SK-N-SH (cell line): ENCODE measurements at regions not wholly inside any gene's neighbourhood (a gene's known extent, or its start where the extent isn't known, plus 50 kb on each side); places are given as distances from the start of the nearest gene placed in this dataset.
"Not testable (repeated sequence)": the region's sequence is repeated elsewhere in the genome, so short reads cannot be mapped to it uniquely, and the experiment has no call there.

ENCODE experiments used
- CTCF ChIA-PET: fragments of 300-600, 350-600 bp; formaldehyde crosslinking; extraction: SDS; loops from one replicate; lab custom pipeline; 2021; lab: Yijun Ruan, JAX
- POLR2A ChIA-PET: fragments of 350-600 bp; sonication (Branson Sonifier 250); formaldehyde crosslinking; extraction: SDS; loops from one replicate; lab custom pipeline; 2020; ENCODE audit warnings: antibody characterized with exemption, inconsistent platforms; lab: Yijun Ruan, JAX
- DNase-seq: peaks from one replicate; pipeline ENCODE4 v3.0.0; 2012
- H2AFZ ChIP-seq: fragments of 200-600 bp; sonication (generic); 2 replicates; pipeline ENCODE4 v1.8.1; 2016; ENCODE audit warnings: antibody characterized with exemption, mild to moderate bottlenecking, low read depth
- H3F3A ChIP-seq: fragments of 200-600 bp; sonication (generic); replicated peaks from 2 replicates; pipeline ENCODE3; 2016; ENCODE audit warnings: antibody characterized with exemption, mild to moderate bottlenecking; ENCODE audit not compliant: insufficient read depth
- H3K27ac ChIP-seq, 2 experiments: fragments of 200-500 bp in 1 of 2; fragments of 200-600 bp in 1 of 2; sonication (Bioruptor generic) in 1 of 2; sonication (generic), shearing (Covaris generic) in 1 of 2; 2 replicates each; pipeline versions ENCODE4 v1.5.1 to v1.6.1; 2014 to 2016; ENCODE audit warnings: low read depth in 2 of 2, inconsistent platforms in 1 of 2, low read length in 1 of 2, mild to moderate bottlenecking in 1 of 2, mixed read lengths in 1 of 2
- H3K27me3 ChIP-seq: fragments of 200-600 bp; sonication (generic), shearing (Covaris generic); 2 replicates; pipeline ENCODE4 v1.6.1; 2016; ENCODE audit warnings: mixed run types; ENCODE audit not compliant: insufficient read depth
- H3K36me3 ChIP-seq, 2 experiments: fragments of 200-500 bp in 1 of 2; fragments of 200-600 bp in 1 of 2; sonication (Bioruptor generic) in 1 of 2; sonication (generic) in 1 of 2; replicated peaks in 1 of 2; 2 replicates each; pipeline versions ENCODE3 to v1.5.1; 2014 to 2016; ENCODE audit warnings: low read length in 1 of 2, mild to moderate bottlenecking in 1 of 2; ENCODE audit not compliant: insufficient read depth in 2 of 2, control insufficient read depth in 1 of 2
- H3K4me1 ChIP-seq, 2 experiments: fragments of 200-500 bp in 1 of 2; fragments of 200-600 bp in 1 of 2; sonication (Bioruptor generic) in 1 of 2; sonication (generic), shearing (Covaris generic) in 1 of 2; 2 replicates each; pipeline versions ENCODE4 v1.5.1 to v1.6.1; 2014 to 2016; ENCODE audit warnings: low read depth in 1 of 2, low read length in 1 of 2, mixed run types in 1 of 2; ENCODE audit not compliant: insufficient read depth in 2 of 2, control insufficient read depth in 1 of 2
- H3K4me2 ChIP-seq: fragments of 200-600 bp; sonication (generic), shearing (Covaris generic); 2 replicates; pipeline ENCODE4 v1.6.1; 2017; ENCODE audit warnings: mixed run types
- H3K4me3 ChIP-seq, 2 experiments: fragments of 200-500 bp in 1 of 2; fragments of 200-600 bp in 1 of 2; sonication (Bioruptor generic) in 1 of 2; sonication (generic), shearing (Covaris generic) in 1 of 2; 2 replicates each; pipeline versions ENCODE4 v1.5.1 to v1.8.1; 2014 to 2016; ENCODE audit warnings: low read depth in 2 of 2, inconsistent platforms in 1 of 2, low read length in 1 of 2, mild to moderate bottlenecking in 1 of 2, mixed read lengths in 1 of 2, moderate library complexity in 1 of 2
- H3K79me2 ChIP-seq: fragments of 200-600 bp; sonication (generic); 2 replicates; pipeline ENCODE4 v1.8.1; 2017; ENCODE audit warnings: mild to moderate bottlenecking; ENCODE audit not compliant: insufficient read depth
- H3K9ac ChIP-seq: fragments of 200-600 bp; sonication (generic); 2 replicates; pipeline ENCODE4 v1.6.1; 2017; ENCODE audit warnings: mixed run types
- H3K9me2 ChIP-seq: fragments of 200-600 bp; sonication (generic); 2 replicates; pipeline ENCODE4 v1.6.1; 2017; ENCODE audit warnings: mixed run types
- H3K9me3 ChIP-seq: fragments of 200-600 bp; sonication (generic); 2 replicates; pipeline ENCODE4 v1.6.1; 2017; ENCODE audit warnings: mixed run types, mild to moderate bottlenecking, moderate library complexity
- H4K20me1 ChIP-seq: fragments of 200-600 bp; sonication (generic); 2 replicates; pipeline ENCODE4 v1.6.1; 2017; ENCODE audit warnings: mild to moderate bottlenecking, mixed run types; ENCODE audit not compliant: insufficient read depth
- FOXJ3 ChIP-seq: sonication (generic); formaldehyde crosslinking; IDR thresholded peaks from 2 replicates; pipeline ENCODE4 v1.5.1; 2020; ENCODE audit warnings: mild to moderate bottlenecking, missing genetic modification reagents
- FOXM1 ChIP-seq: IDR thresholded peaks from 2 replicates; pipeline ENCODE4 v1.4.0; 2012; ENCODE audit warnings: low read depth, mild to moderate bottlenecking
- GABPA ChIP-seq: IDR thresholded peaks from 2 replicates; pipeline ENCODE4 v1.4.0; 2012; ENCODE audit warnings: low read depth, mild to moderate bottlenecking
- POLR2AphosphoS5 ChIP-seq: IDR thresholded peaks from 2 replicates; pipeline ENCODE4 v1.6.1; 2012; ENCODE audit warnings: low read depth, low read length
- REST ChIP-seq: IDR thresholded peaks from 2 replicates; pipeline ENCODE4 v1.6.1; 2012; ENCODE audit warnings: mild to moderate bottlenecking, low read depth, low read length, moderate library complexity
- SIN3A ChIP-seq: IDR thresholded peaks from 2 replicates; pipeline ENCODE4 v1.6.1; 2012; ENCODE audit warnings: low read depth, mild to moderate bottlenecking, low read length, moderate library complexity, borderline replicate concordance
- TAF1 ChIP-seq: IDR thresholded peaks from 2 replicates; pipeline ENCODE4 v1.6.1; 2012; ENCODE audit warnings: low read depth, mild to moderate bottlenecking, low read length, moderate library complexity, borderline replicate concordance
- TEAD4 ChIP-seq: IDR thresholded peaks from 2 replicates; pipeline ENCODE4 v1.4.0; 2012; ENCODE audit warnings: mild to moderate bottlenecking, borderline replicate concordance; ENCODE audit not compliant: insufficient read depth
- WGBS: methylation state at CpG from one replicate; pipeline ENCODE4 v1.1.6; 2017; ENCODE audit warnings: low lambda C conversion rate; 5-methylcytosine and 5-hydroxymethylcytosine counted together
- TF ChIP-seq, protein P1 (sequence below): fragments of 150-350 bp; IDR thresholded peaks from 2 replicates; pipeline ENCODE4 v1.6.1; 2016; ENCODE audit warnings: mild to moderate bottlenecking, low read depth, low read length

DNA sequence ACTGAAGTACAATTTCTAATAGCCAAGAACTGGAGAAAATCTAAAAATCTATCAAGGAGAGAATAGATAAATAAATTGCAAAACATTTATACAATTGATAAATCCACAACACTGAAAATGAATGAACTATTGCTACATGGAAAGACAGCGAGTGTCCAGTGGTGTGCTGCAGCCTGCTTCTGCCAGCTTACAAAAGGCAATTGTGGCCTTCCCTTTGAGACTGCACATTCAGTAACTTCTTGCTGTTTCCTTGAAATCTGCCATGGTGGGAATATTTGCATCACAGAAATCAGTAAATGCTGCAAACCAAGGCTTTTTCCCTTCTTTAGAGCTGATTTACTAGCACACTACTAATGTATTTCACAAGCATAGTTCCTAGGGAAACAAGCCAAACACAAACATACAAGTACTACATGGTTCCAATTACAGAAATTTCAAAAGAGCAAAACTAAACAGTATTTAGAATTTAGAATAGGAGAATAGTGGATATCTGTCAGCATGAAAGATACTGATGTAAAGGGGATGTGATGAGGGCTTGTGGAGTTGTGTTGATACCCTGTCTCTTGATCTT lies 76.9 kb upstream of the TRIM77 start:
- H3F3A ChIP-seq = no peaks in the 10 kb centered on the region
- no peak overlapping the region for H2AFZ ChIP-seq
- ChIA-PET CTCF (no interaction called here), POLR2A (no interaction called here)
- H3K27ac ChIP-seq = no peak overlapping the region
- DNase-seq = no peak
- no peaks in the 10 kb centered on the region for H3K36me3 ChIP-seq
- H3K4me3 ChIP-seq = no peak overlapping the region
- H3K9me3 ChIP-seq = no peaks in the 10 kb centered on the region
- no peaks in the 10 kb centered on the region for H3K79me2 ChIP-seq
- no peak overlapping the region for H3K4me2 ChIP-seq
- 24% methylated on average over 1 of the region's 1 CpG for WGBS
- no peaks in the 10 kb centered on the region for H4K20me1 ChIP-seq
- no peaks in the 10 kb centered on the region for H3K4me1 ChIP-seq
- no peaks in the 10 kb centered on the region; the same call in 1 of the 2 replicates for H3K27me3 ChIP-seq
- H3K9ac ChIP-seq = no peak overlapping the region
- H3K9me2 ChIP-seq = no peaks in the 10 kb centered on the region
- TF ChIP-seq GABPA (no peak), REST (no peak), SIN3A (no peak), TAF1 (no peak), POLR2AphosphoS5 (no peak), FOXJ3 (CRISPR knock-in tag) (no peak), TEAD4 (no peak), FOXM1 (no peak)
- TF ChIP-seq, protein P1, sequence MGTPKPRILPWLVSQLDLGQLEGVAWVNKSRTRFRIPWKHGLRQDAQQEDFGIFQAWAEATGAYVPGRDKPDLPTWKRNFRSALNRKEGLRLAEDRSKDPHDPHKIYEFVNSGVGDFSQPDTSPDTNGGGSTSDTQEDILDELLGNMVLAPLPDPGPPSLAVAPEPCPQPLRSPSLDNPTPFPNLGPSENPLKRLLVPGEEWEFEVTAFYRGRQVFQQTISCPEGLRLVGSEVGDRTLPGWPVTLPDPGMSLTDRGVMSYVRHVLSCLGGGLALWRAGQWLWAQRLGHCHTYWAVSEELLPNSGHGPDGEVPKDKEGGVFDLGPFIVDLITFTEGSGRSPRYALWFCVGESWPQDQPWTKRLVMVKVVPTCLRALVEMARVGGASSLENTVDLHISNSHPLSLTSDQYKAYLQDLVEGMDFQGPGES = no peak

- H3K4me2 ChIP-seq, CTCF ChIA-PET, H3K4me1 ChIP-seq, H3K9ac ChIP-seq, H3K9me3 ChIP-seq, H2AFZ ChIP-seq, POLR2A ChIA-PET, H3K4me3 ChIP-seq, H3K79me2 ChIP-seq, H3K9me2 ChIP-seq, H3K27me3 ChIP-seq, H4K20me1 ChIP-seq, DNase-seq, H3K27ac ChIP-seq, H3F3A ChIP-seq, H3K36me3 ChIP-seq: not testable (repeated sequence)
- WGBS = 19% methylated on average over 3 of the region's 3 CpGs
Measured at GRCh38 chr11:89640777-89641176, 69.3 kb upstream of the TRIM77 start.

DNA sequence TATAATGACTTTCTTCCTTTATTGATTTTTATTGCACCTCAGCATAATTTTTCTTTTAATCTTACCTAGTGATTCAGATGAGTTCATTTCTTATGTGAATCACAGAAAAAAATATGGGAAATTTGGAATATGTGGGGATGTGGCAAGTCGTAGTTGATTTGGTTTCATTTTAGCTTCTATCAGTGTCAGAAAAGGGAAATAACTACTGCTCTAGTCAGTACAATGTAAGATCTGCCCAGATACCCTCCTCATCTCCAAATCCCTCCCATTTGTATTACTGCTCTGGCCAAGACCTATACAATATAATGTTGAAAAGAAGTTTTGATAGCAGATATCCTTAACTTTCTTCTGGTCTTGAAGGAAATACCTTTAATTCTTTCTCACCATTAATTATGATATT lies 61.9 kb upstream of the TRIM77 start:
- H2AFZ ChIP-seq, CTCF ChIA-PET, H3K36me3 ChIP-seq, H3K79me2 ChIP-seq, H3F3A ChIP-seq, H3K4me3 ChIP-seq, H3K27me3 ChIP-seq, H3K4me2 ChIP-seq, POLR2A ChIA-PET, H4K20me1 ChIP-seq, H3K27ac ChIP-seq, H3K4me1 ChIP-seq, H3K9ac ChIP-seq, H3K9me2 ChIP-seq, H3K9me3 ChIP-seq, DNase-seq: not testable (repeated sequence)
- WGBS = 29% methylated on average over 1 of the region's 1 CpG

GRCh38 chr11:89648996-89649395 lies 61.1 kb upstream of the TRIM77 start:
- H3K27me3 ChIP-seq, H3K4me2 ChIP-seq, POLR2A ChIA-PET: not testable (repeated sequence)

More at GRCh38 chr11:89648996-89649395, 61.1 kb upstream of the TRIM77 start:
- H4K20me1 ChIP-seq, H3F3A ChIP-seq, DNase-seq, CTCF ChIA-PET, H3K4me3 ChIP-seq, H2AFZ ChIP-seq, H3K9me3 ChIP-seq, H3K36me3 ChIP-seq, H3K4me1 ChIP-seq, H3K27ac ChIP-seq, H3K9ac ChIP-seq, H3K9me2 ChIP-seq, H3K79me2 ChIP-seq: not testable (repeated sequence)
- 53% methylated on average over 5 of the region's 5 CpGs for WGBS
